OCI-LY1 (cell line): ENCODE measurements at regions not wholly inside any gene's neighbourhood (a gene's known extent, or its start where the extent isn't known, plus 50 kb on each side); places are given as distances from the start of the nearest gene placed in this dataset.

Source experiments
- CTCF ChIP-seq: fragments of 200-600 bp; sonication (generic), shearing (Covaris generic); IDR thresholded peaks from 2 replicates; pipeline ENCODE4 v1.5.1; 2017; ENCODE audit warnings: mild to moderate bottlenecking, antibody characterized with exemption, low read length, moderate library complexity, mixed read lengths
- EZH2 ChIP-seq: fragments of 200-600 bp; sonication (generic), shearing (Covaris generic); IDR thresholded peaks from 2 replicates; pipeline ENCODE4 v1.8.0; 2017; ENCODE audit warnings: borderline replicate concordance, mixed run types, mild to moderate bottlenecking, antibody characterized with exemption, low read length, moderate library complexity, mixed read lengths

- TF ChIP-seq CTCF (no peak), EZH2 (no peak)
These were observed 294.7 kb downstream of the ARL4A start for GRCh38 chr7:12982178-12982577.
